ENCODE measurements at regions not wholly inside any gene's neighbourhood (a gene's known extent, or its start where the extent isn't known, plus 50 kb on each side); places are given as distances from the start of the nearest gene placed in this dataset.

DNA sequence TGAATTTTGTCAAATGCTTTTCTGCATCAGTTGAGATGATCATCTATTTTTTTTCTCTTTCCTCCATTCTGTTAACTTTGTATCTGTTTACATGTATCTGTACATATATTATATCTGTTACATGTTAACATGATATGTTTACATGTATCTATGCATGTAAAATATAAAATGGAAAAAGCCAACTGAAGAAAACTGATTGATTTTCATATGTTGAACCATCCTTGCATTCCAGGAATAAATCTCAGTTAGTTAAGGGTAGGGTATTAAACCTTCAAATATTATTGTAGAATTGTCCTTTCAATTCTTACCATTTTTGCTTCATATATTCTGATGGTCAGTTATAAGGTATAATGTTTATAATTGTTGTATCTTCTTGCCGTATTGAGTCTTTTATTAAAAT is 336.1 kb downstream of the ZFHX3 start:
- Histone ChIP-seq H3K4me3 (replicated peaks in 1 of 3; ENCODE audit: low read depth in 2 of 3, low read length in 3 of 3) (no peak overlapping the region), H3K27me3 (ENCODE audit: control insufficient read depth in 2 of 2, insufficient read depth in 2 of 2, low read length in 2 of 2) (no peaks in the 10 kb centered on the region), H3K4me1 (ENCODE audit: control insufficient read depth in 1 of 2, insufficient read depth in 2 of 2, low read length in 2 of 2) (no peaks in the 10 kb centered on the region), H3K79me2 (ENCODE audit: insufficient read depth, low read length) (no peaks in the 10 kb centered on the region), H3K36me3 (replicated peaks in 1 of 2; ENCODE audit: control insufficient read depth in 1 of 2, insufficient read depth in 2 of 2, low read length in 2 of 2) (no peaks in the 10 kb centered on the region), H3K27ac (ENCODE audit: low read depth in 1 of 2, low read length in 2 of 2) (no peak overlapping the region), H4K20me1 (ENCODE audit: insufficient read depth, low read length) (no peaks in the 10 kb centered on the region), H3K4me2 (replicated peaks; ENCODE audit: extremely low read depth, low read length, poor library complexity, severe bottlenecking) (no peak overlapping the region), H3K9ac (ENCODE audit: insufficient read depth, low read length, poor library complexity, severe bottlenecking) (no peak overlapping the region), H3K9me3 (replicated peaks in 1 of 2; ENCODE audit: control insufficient read depth in 1 of 2, insufficient read depth in 1 of 2, low read length in 2 of 2) (peaks cover 15 to 29% of the 10 kb centered on the region in 2 donors), H2AFZ (ENCODE audit: insufficient read depth, low read depth, low read length, poor library complexity, severe bottlenecking) (no peak overlapping the region)
- no peaks in the 10 kb centered on the region for H3K27me3 Mint-ChIP-seq (ENCODE audit: low read depth in 3 of 3)
- no peak overlapping the region for H3K4me3 Mint-ChIP-seq
- H3K36me3 Mint-ChIP-seq: peaks cover 2 to 3% of the 10 kb centered on the region in 2 donors
- peaks cover 19 to 38% (median 26%) of the 10 kb centered on the region in 7 donors for H3K9me3 Mint-ChIP-seq
- WGBS (ENCODE audit: insufficient coverage): no CpG with 5 or more reads among the region's 1 CpG
- no peaks in the 10 kb centered on the region for H3K4me1 Mint-ChIP-seq
- no peak overlapping the region for H3K27ac Mint-ChIP-seq
- TF ChIP-seq, protein P1, sequence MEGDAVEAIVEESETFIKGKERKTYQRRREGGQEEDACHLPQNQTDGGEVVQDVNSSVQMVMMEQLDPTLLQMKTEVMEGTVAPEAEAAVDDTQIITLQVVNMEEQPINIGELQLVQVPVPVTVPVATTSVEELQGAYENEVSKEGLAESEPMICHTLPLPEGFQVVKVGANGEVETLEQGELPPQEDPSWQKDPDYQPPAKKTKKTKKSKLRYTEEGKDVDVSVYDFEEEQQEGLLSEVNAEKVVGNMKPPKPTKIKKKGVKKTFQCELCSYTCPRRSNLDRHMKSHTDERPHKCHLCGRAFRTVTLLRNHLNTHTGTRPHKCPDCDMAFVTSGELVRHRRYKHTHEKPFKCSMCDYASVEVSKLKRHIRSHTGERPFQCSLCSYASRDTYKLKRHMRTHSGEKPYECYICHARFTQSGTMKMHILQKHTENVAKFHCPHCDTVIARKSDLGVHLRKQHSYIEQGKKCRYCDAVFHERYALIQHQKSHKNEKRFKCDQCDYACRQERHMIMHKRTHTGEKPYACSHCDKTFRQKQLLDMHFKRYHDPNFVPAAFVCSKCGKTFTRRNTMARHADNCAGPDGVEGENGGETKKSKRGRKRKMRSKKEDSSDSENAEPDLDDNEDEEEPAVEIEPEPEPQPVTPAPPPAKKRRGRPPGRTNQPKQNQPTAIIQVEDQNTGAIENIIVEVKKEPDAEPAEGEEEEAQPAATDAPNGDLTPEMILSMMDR (IDR thresholded peaks at IDR 0.05): no peak
- intact Hi-C loops (cut with micrococcal nuclease): no loop called here
- no peak for DNase-seq

DNA sequence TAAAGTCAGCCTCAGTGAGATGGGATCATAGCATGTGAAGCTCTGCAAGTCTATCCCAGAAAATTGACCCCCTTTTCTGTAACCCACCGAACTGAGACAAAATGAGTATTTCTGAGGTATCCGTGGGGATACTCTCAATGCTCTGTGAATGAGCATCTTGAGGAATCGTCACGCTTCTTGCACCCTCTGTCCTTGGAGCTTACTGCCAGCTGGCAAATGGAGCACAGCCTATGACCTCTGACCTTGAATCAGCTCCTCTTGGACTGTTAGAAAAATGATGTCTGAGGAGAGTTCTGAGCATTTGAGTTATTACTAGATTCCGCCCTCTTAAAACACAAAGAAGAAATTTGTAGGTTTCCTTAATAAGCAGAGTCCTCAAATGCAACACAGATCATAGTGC is 342.1 kb downstream of the ZFHX3 start:
- H2AFZ ChIP-seq (ENCODE audit: insufficient read depth, low read depth, low read length, poor library complexity, severe bottlenecking): no peak overlapping the region
- TF ChIP-seq, protein P1 (IDR thresholded peaks at IDR 0.05): no peak
- H3K27me3 Mint-ChIP-seq (ENCODE audit: low read depth in 3 of 3): no peaks in the 10 kb centered on the region

More for the DNA sequence above, 342.1 kb downstream of the ZFHX3 start:
- no peaks in the 10 kb centered on the region for H4K20me1 ChIP-seq (ENCODE audit: insufficient read depth, low read length)
- H3K36me3 Mint-ChIP-seq: no peaks in the 10 kb centered on the region
- intact Hi-C loops (cut with micrococcal nuclease): no loop called here
- no peak overlapping the region for H3K4me3 Mint-ChIP-seq
- no peaks in the 10 kb centered on the region for H3K79me2 ChIP-seq (ENCODE audit: insufficient read depth, low read length)
- H3K36me3 ChIP-seq (replicated peaks in 1 of 2; ENCODE audit: control insufficient read depth in 1 of 2, insufficient read depth in 2 of 2, low read length in 2 of 2): no peaks in the 10 kb centered on the region
- peaks cover 7 to 19% (median 16%) of the 10 kb centered on the region in 7 donors for H3K9me3 Mint-ChIP-seq
- H3K4me2 ChIP-seq (replicated peaks; ENCODE audit: extremely low read depth, low read length, poor library complexity, severe bottlenecking): no peak overlapping the region
- H3K27ac ChIP-seq (ENCODE audit: low read depth in 1 of 2, low read length in 2 of 2): no peak overlapping the region
- 100% methylated on average over 4 of the region's 5 CpGs for WGBS (ENCODE audit: insufficient coverage)
- no peaks in the 10 kb centered on the region for H3K4me1 Mint-ChIP-seq
- H3K4me1 ChIP-seq (ENCODE audit: control insufficient read depth in 1 of 2, insufficient read depth in 2 of 2, low read length in 2 of 2): no peaks in the 10 kb centered on the region
- H3K27ac Mint-ChIP-seq: no peak overlapping the region
- no peak overlapping the region for H3K4me3 ChIP-seq (replicated peaks in 1 of 3; ENCODE audit: low read depth in 2 of 3, low read length in 3 of 3)
- H3K27me3 ChIP-seq (ENCODE audit: control insufficient read depth in 2 of 2, insufficient read depth in 2 of 2, low read length in 2 of 2): no peaks in the 10 kb centered on the region
- no peak overlapping the region for H3K9ac ChIP-seq (ENCODE audit: insufficient read depth, low read length, poor library complexity, severe bottlenecking)
- peaks cover 10 to 12% of the 10 kb centered on the region in 2 donors for H3K9me3 ChIP-seq (replicated peaks in 1 of 2; ENCODE audit: control insufficient read depth in 1 of 2, insufficient read depth in 1 of 2, low read length in 2 of 2)
- DNase-seq: no peak
